GM21576 (cell line): ENCODE measurements at regions not wholly inside any gene's neighbourhood (a gene's known extent, or its start where the extent isn't known, plus 50 kb on each side); places are given as distances from the start of the nearest gene placed in this dataset.
"Not testable (repeated sequence)": the region's sequence is repeated elsewhere in the genome, so short reads cannot be mapped to it uniquely, and the experiment has no call there.

ENCODE experiments used
- ATAC-seq: cut with Tn5 transposase; IDR thresholded peaks from one replicate; pipeline ENCODE4 v1.9.1; 2021; ENCODE audit warnings: mild to moderate bottlenecking, moderate library complexity; ENCODE audit not compliant: unreplicated experiment

DNA sequence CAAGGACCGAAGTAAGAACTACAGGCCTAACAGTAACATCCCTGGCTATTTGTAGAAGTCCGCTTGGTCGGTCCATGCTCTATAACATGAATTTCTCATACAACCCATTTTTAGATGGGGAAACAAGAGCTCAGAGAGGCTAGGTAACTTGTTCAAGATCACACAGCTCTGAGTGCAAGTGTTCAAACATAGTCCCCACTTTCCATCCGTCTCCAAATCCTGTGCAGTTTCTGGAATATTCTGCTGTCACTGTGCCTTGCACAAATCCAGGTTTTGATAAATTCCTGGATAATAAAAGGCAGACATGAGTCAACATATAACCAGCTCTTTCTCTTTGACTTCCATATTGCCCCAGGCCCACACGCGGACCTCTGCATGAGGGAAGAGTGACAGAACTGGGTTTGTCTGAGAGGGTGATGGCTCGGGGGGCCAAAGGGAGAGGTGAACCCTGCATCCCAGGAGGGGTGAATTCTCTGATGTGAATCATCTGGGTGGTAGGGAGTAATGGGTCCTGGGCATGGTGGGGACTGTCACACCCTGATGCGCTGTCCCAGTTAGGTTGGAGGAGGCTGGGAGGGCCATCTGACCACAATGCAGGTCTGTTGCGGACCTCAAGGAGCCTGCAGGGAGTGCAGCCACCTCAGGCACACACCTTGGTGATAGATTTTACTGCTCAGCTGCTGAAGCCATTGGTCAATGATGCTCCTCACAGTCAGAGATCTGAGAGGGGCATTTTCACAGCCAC is 162.2 kb downstream of the SMAD6 start:
- ATAC-seq = no peak

DNA sequence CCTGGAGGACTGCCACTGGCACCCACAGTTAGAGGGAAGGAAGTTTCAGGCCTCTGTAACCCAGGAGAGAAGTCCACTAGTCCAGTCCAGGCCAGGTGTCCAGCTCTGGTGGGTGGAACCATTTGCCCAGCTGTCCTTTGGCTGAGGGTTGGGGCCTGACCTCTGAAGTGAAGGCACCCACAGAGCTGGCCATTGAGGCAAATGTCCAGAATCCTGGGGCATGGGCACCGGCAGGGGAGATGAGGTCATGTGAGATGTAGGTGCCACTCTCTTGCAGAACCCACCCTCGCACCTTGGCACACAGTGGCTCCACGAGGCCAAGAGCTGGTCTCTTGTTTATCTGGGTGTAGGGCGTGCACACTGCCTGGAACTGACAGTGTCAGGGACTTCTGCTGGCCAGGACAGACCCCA is 162.8 kb downstream of the SMAD6 start:
- no peak for ATAC-seq

DNA sequence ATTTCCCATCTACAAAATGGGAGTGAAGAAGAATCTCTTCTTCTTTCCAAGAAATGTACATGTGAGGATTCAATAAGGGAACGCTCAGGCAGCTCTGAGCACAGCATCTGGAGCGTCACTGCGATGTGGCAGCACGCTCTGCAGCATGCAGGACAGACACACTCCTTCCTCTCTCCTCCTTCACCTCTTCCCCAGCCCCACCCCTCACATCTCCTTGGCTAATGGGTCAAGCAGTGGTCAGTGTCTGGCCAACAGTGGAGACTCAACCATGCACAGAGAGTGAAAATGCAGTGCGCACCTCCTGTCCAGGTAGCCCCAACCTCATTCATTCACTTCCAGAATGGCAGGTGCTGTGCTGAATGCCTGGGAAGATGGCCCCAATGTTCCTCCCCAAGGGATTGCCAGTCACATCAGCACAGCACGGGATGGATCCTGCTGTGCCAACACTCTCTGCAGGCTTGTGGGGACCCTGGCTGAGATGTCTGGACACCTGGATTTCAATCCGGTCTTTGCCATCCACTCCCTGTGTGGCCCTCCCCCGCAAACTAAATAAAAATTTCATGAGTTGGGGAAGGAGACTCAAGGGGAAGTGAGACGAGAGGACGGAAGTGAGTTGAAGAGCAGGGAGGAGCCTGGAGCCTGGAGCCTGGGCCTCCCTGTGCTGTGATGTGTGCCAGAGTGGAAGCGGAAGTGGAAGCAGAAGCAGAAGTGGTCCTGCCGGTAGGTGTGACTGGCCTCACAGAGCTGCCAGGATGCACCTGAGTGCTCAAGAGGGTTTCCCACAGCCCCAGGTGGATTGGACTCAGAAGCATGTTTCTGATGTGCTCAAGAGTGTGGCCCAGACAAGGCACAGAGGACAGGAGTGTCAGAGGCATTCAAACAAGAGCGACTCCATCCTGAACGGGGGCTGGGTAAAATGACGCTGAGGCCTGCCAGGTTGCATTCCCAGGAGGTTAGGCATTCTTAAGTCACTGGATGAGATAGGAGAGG is 163.9 kb downstream of the SMAD6 start:
- ATAC-seq = peak; percentile 78

DNA sequence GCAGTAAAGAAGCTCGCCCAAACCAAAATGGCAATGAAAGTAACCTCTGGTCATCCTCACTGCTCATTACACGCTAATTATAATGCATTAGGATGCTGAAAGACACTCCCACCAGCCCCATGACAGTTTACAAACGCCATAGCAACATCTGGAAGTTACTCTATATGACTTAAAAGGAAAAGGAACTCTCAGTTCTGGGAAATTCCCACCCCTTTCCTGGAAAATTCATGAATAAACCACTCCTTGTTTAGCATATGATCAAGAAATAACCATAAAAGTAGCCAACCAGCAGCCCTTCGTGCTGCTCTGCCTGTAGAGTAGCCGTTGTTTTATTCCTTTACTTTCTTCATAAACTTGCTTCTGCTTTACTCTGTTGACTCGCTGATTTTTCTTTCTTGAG is 164.6 kb downstream of the SMAD6 start:
- ATAC-seq = no peak

DNA sequence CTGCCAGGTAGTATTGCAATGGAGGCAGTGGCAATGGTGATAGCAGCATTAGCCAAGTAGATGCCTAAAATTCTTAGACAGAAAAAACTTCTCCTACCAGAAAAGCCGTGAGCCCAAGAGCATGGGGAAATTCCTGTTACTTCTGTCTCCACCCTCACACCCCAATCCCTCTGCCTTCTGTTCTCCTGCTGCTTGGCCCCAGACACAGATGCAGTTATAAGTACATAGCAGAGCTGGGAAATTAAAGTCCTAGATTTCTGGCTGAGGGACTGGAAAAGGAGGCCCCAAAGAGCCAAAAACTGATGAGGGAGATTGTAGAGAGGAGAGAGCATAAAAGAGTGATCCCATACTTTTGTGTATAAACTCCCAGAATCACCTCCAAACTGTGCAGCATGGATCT is 166.9 kb downstream of the SMAD6 start:
- ATAC-seq = no peak

DNA sequence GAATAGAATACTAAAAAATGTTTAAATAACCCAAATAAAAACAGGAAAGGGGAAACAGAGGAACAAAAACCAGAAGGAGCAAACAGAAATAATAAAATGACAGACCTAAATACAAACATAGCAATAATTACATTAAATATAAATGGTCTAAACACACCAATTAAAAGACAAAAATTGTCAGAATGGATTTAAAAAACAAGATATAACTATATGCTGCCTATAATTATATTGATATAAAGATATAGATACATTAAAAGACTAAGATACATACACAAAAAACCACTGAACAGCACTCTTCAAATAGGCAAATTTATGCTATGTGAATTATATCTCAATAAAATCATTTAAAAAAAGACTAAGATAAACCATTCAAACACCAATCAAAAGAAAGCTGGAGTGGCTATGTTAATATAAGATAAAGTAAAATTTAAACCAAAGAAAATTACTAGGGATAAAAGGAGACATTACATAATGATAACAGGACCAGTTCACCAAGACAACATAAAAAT is 168.9 kb downstream of the SMAD6 start:
- ATAC-seq = no peak

DNA sequence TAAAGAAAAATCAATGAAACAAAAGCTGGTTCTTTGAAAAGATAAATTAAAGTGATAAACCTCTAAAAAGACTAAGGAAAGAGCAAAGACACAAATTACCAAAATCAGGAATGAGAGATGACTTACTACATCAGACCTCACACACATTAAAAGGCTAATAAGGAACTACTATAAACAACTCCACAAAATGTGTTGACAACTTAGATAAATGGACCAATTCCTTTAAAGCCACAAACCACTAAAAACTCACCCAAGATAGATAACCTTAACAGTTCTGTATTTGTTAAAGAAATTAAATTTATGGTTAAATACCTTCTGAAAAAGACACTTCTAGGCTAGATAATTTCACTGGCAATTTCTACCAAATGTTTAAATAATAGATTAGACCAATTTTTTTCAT is 170.4 kb downstream of the SMAD6 start:
- no peak for ATAC-seq

DNA sequence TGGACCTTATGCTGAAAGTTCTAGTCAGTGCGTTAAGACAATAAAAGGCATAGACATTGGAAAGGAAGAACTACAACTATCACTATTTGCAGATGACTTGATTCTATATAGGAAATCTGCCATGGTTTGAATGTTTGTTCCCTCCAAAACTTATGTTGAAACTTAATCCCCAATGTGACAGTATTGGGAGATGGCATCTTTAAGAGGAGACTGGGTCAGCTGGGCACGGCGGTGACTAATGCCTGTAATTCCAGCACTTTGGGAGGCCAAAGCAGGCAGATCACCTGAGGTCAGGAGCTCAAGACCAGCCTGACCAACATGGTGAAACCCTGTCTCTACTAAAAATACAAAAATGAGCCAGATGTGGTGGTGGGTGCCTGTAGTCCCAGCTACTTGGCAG is 171.3 kb downstream of the SMAD6 start:
- ATAC-seq = not testable (repeated sequence)

DNA sequence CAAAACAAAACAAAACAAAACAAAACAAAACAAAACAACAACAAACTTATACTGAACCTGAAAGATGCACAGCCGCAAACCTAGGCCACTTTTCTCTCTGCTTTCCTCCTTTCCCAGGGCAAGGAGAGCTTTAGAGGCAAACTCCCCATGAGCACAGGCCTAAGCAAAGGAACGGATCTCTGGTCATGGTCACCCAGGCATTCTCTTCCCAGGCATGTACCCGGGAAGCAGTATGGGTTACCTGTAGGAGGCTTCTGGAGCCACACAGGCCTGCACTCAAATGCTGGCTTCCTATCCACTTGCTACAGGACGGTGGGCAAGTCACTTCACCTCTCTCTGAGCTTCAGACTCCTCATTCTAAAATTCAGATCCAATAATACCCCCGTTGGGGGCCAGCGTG is 171.8 kb downstream of the SMAD6 start:
- no peak for ATAC-seq

DNA sequence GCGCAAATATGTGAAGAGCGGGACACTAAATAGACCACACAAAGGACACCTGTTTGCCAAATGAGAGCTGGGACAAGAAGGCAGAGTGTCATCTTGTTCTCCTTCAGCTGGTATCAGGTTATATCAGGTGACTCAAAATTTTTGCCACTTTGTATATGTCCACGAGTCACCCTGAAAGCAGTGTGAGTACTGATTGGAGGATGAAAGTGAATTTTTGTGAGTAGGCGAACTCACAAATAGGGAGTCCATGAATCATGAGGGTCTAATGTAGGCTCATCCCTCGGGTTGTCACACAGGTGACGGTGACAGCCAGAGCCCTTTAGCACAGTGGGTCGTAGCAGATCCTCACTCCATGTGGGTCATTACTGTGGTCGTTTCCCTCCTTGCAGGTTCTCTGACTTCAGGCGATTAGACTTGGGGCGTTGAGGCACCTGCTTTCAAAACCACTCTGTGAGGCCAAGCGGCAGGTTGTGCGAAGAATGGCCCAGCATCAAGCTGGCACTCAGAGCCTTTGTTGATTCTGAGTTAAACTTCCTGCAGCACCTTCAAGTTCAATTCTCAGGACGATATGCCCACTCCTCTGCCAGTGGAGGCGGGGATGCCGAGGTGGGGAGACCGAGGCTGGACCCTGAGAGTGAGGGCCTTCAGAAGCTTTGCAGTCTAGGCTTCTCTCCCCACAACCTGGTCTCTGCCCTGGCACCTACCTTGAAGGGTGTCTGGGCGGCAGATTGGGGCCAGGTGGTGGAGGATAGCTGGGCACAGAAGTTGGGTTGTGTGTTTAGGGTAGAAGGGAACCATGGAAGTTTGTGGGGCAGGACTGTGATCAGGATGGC is 173.8 kb downstream of the SMAD6 start:
- ATAC-seq = no peak

DNA sequence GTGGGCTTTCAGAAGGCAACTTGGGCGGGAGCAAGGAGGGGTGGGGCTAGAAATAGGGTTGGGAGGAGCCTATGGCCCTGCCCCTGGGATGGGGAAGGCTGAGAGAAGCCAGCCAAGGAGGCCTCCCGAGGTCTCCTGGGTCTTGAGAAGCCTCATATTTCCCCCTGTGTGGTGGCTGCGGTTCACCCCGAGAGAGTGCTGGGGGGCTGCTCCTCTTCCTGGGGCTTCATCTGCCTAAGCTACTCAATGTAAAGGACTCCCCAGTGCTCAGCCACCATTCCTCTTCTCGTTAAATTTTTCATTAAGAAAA is 174.3 kb downstream of the SMAD6 start:
- ATAC-seq = no peak

DNA sequence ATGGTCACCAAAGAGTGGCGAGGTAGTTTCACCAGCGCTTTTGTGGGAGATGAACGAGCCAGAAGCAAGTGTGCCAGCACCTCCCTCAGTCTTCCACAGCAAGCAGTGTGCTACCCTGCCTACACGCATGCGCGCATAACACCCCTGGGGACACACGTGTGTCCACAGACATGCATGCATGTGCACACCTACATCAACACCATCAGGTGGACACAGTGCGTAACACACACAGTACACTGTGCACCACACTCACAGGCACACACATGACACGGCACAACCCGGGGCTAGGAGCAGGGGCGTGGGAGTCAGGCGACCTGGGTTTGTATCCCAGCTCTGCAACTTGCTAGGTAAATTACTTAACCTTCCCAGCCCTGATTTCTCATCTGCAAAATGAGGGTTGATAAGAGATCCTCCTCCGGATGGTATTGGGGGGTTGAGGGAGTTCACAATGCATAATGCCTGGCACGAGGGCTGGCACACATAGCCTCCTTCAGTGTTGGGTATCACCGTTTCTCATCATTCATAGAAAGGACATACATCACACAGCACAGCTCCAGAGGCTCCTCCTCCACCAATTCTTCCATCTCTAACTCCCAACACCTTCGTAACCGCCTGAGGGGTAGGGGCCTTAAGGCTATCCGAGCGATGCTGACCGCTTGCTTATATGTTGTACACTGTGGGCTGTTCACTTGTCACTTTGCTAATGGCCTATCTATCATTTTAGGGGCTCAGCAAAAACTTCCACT is 174.9 kb downstream of the SMAD6 start:
- no peak for ATAC-seq

DNA sequence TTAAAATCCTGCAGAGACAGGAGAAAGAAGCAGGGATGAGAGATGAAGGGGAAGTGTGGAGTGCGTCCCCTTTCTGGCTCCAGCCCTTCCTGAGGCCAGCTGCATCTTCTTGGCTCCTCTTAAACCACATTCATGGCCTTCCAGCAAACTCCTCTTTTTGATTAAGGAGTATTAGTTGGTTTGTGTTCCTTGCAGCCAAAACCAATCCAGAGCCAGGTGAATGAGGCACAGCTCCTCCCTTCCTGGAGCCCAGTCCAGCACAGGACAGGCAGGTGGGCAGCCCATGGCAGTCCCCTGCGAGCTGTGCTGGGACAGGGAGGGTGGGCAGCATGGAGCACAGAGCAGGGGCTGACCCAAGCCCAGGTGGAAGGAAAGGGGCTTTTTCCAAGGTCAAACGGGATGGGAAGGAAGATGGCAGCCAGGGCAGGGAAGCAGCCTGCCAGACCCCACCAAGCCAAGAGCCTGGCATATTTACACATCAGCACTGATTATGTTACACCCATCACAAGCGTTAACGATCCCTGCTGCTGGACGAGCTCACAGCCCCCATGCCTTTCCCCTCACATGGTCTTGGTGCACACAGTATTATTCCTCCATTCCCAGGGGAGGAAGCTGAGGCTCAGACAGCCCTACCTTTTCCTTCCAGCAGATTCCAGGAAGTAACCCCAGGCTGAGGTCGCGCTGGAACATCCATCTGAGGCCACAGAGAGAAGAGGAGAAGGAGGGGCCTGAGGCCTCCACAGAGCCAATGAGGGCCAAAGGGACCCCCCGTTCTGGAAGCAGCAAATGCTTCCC is 175.6 kb downstream of the SMAD6 start:
- ATAC-seq = no peak

DNA sequence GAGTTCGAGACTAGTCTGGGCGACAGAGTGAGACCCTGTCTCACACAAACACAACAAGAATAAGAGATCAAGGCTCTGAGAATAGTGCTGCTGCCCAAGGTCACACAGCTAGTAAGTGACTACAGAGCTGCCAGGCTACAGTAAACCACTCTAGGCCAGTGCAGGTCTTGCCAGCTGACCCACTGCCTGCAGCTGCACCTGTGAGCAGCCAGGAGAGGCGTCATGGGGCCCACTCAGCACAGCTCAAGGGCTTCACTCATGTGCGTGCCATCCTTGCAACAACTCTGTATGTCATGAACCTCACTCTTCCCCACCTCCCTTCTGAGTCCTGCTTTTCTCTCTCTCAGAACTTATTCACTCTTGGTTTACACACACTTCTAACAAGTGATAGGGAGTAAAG is 176.7 kb downstream of the SMAD6 start:
- ATAC-seq = no peak

DNA sequence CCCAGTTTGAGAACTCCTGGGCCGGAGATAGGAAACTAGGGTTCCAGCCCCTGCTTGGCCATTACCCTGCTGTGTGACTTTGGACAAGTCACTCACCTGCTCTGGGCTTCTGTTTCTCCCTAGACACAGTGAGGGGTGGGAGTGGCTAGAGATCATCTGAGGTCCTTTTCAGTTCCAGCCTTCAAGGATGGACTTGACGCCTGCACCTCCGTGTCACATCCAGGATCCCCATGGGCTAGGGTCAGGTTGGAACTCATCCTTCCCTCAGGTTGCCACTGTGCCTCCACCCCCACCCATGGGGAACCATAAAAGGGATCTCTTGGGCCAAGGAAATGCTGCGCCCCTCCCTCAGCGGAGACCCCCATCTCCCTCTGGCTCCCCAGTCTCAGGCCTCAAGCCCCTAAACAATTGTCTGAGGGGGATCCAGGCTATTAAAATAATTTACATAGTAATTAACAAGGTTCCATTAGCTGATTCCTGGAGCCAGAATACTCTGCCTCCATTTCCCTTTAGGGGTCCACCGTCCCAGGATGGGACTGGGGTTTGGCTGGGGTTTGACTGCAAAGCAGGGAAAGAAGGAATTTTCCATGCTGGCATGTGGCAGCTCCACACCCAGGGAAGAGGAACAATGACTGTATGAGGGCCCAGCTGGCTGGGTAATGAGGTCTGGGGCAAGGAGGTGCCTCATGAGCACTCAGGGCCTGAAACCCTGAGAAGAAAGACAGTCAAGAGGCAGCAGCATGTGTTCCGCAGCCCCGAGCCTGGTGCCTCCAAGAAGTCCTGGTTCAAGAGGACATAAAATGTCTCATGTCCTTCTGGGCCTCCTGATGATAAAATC is 177.7 kb downstream of the SMAD6 start:
- no peak for ATAC-seq

DNA sequence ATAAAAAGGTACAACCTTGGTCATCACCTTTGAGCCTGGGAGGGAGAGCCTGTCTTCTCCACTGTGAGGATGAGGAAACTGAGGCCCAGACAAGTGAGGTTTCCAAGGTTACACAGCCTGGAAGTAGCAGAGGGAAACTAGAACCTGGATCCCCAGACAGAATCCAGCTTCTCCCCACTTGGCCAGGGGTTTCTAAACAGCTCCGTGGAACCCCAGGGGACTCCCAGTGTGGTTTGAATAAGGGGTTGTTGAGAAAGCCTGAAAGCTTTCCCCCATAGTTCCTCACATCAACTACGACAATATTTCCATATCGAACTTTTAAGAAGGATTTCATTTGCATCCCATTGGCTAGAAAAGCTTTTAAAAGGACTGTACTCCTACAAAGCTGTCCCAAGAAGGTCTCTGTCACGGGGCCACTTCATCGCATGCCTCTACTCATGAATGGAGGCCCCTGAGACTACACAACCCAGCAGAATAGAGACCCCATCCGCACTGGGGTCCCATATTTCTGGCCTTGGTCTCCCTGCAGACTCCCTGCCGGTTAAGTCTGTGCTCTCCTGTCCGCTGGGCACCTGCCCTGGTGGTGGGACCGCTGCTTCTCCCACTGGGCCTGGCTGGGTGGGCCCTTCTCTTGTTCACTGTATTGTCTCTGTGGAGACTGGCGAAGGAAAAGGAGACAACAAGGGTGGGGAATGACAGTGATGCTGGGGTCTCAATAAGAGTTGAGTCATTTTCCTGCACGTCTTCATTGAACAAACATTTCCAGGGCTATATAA is 178.5 kb downstream of the SMAD6 start:
- ATAC-seq = no peak

DNA sequence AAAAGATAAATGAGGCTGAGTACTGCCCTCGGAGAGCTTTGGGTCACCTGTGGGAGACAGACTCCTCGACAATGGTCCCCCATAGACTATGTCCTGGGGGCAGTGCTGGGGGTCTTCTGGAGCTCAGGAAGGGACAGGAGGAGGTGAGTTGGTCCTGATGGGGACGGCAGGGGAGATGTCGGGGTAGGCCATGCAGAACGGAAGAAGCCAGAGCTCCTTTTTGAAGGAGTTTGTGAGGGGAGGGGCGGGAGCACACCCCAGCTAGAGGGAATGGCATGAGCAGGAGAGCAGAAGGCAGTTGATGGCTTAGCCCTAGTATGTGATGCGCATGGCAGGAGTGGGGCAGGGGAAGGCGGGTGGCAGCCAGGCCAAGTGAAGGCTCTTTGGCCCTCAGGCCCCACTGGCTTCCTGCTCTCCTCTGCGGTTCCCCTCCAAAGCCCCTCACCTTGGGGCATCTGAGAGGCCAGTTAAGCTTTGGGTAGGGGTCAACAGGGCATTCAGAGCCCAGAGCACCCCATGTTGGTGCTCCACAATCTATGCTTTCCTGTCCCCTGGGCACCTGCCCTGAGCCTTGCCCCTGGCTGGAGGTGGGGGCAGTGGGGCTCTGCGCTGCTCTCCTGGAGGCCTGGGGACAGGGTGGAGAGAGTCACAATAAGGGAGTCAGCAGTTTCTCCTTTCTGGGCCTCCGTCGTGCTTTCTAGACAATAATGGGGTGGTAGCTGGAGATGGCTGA is 179.3 kb downstream of the SMAD6 start:
- ATAC-seq = no peak
